ENCODE measurements at regions not wholly inside any gene's neighbourhood (a gene's known extent, or its start where the extent isn't known, plus 50 kb on each side); places are given as distances from the start of the nearest gene placed in this dataset.
A peak's percentile ranks its signal among the peaks of the same experiment; 100 is the strongest.
"Not testable (repeated sequence)": the region's sequence is repeated elsewhere in the genome, so short reads cannot be mapped to it uniquely, and the experiment has no call there.

DNA sequence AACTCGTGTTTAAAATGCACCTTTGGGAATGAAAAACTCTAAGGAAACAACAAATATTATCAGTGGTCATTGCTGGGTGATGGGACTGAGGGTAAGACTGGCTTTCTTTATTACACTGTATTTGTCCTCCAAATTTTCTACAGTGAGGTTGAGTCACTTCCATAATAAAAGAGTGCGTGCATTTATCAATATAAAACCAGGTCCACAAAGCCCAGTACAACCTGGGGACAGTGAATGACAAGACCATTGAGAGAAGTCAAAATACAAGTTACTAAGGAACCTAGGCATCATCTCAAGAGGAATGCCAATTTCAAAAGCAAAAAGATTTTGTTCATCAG, 76.4 kb downstream of the MAGED4 start:
- in situ Hi-C loops (cut with HindIII; ENCODE audit: low pct_unique_long_range_greater_than_20kb, low sequenced_read_pairs): no loop called here
- DNase-seq (ENCODE audit: low read depth): no peak

DNA sequence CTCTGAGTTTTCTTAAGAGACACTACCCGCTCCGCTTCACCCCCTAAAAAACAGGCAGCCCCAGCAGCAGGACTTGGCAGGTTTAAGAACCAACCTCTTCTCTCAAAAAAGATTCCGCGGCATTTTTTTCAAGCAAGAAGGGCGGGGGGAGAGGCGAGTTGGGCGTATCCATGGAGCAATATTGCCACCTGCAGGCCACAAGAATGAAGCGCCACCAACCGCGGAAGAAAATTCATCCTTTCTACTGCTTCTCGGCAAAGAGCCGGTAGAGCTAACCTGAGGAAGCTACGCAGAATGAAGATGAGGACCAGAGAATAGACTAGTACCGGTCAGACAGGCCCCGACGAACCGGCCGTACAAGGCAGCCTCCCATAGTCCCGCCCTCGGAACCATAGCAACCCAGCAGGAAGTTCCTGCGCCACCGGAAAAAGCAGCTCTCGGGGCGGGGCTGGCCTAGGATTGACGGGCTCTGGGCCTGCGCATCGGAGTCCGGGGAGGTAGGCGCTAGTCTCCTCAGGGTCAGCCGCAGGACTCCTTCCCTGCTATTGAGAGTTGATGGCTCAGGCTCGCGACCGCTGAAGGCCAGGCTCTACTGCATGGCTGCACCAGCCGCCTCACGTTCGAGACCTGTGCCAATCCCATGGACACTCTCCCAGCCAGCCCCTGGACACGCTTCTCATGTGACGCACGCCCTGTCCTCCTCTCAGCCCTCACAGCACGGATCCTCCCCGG, 76.9 kb downstream of the MAGED4 start:
- in situ Hi-C loops (cut with HindIII; ENCODE audit: low pct_unique_long_range_greater_than_20kb, low sequenced_read_pairs): no loop called here

DNA sequence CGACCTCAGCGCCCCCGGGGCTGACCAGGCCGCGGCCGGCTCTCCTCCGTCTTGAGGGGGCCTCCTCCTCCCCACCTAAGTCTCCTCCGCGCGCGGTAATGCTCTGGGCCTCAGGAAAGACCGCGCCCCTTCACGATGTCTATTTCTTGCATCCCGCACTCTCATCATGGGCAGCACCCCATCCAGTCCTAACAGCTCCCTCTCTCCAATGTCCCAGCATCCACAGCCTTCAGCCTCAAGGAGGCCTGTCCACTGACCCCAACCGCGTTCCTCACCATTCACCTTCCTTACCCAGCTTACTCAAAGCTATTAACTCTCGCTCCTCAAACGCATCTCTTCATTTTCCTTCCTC, 77.5 kb downstream of the MAGED4 start:
- DNase-seq (ENCODE audit: low read depth): no peak
- in situ Hi-C loops (cut with HindIII; ENCODE audit: low pct_unique_long_range_greater_than_20kb, low sequenced_read_pairs): no loop called here

More for the DNA sequence above, 76.9 kb downstream of the MAGED4 start:
- peak; percentile 78 for DNase-seq (ENCODE audit: low read depth)

DNA sequence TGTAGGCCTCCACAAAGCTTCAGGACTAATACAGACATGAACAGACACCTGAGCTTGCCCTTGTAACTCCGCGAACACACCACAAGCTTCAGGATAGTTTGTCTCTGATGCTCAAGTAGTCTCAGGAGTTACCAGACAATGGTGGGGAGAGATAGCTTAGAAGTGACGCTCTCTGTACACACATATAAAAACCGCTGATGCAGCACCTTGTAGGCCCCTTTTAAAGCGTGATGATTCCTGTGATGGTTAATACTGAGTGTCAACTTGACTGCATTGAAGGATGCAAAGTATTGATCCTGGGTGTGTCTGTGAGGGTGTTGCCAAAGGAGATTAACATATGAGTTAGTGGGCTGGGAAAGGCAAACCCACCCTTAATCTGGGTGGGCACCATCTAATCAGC, 78.7 kb downstream of the MAGED4 start:
- in situ Hi-C loops (cut with HindIII; ENCODE audit: low pct_unique_long_range_greater_than_20kb, low sequenced_read_pairs): no loop called here
- no peak for DNase-seq (ENCODE audit: low read depth)

DNA sequence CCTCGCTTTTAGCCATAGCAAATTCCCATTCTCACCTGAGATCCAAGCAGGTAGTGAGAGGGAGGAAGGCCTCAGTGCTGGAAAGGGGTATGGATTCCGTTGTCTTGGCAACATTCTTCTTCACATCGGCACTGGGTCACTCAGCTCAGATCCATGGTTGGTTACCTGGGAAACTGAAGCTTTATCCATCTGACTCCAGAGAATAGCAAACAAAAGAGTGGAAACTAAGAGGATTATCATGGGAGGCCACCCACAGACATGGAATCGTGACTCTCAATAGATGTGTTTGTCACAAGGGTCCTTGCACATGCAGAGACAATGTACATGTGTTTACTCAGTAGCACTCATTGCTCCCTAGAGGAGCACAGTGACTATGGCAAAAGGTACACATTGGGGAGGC, 81.0 kb downstream of the MAGED4 start:
- DNase-seq (ENCODE audit: low read depth): no peak
- in situ Hi-C loops (cut with HindIII; ENCODE audit: low pct_unique_long_range_greater_than_20kb, low sequenced_read_pairs): no loop called here

DNA sequence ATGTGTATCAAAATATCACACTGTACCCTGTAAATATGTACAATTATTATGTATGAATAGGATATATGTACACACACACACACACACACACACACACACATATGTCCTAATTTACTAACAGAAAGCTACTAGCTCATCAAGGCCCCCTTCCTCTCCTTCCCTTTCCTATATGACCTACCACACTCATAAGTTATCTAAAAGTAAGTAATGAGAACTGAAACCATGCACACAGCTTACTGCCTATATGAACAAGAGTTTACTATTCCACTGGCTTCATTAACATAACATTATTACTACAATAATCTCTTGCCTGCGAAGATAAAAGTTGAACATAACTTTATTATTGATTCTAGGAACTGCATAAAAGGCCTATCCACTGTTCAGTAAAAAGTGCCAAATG, 83.8 kb downstream of the MAGED4 start:
- in situ Hi-C loops (cut with HindIII; ENCODE audit: low pct_unique_long_range_greater_than_20kb, low sequenced_read_pairs); DNase-seq (ENCODE audit: low read depth): not testable (repeated sequence)

DNA sequence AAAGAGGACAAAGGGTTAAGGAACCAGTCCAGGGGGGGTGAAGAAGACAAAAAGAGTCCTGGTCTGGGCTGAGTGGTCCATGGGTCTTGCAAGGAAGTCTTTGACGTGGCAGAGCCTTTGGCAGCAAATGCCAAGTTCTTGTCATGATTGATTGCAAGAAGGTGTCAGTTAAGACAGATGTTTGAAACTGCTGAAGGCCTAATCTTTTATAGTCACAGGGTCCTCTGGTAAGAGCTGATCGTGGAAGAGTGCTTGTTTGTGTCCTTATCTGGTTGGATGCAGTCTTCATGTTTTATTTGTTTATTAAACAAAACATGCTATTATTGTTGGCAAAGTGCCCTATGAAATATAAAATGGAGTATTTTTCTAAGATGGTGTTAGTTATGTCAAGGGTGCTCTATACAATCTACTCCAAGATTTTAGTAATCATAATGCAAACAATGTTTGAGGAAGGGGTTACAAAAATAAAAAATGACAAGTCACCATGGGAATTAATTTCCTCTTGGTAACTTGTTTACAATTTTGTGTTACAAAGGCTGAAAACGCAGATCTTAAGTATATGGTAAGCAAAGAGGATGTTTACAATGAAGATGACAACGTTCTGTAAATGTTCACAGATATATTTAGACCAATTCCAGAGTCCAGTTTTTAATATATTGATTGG, 85.9 kb downstream of the MAGED4 start:
- in situ Hi-C loops (cut with HindIII; ENCODE audit: low pct_unique_long_range_greater_than_20kb, low sequenced_read_pairs): no loop called here
- no peak for DNase-seq (ENCODE audit: low read depth)

DNA sequence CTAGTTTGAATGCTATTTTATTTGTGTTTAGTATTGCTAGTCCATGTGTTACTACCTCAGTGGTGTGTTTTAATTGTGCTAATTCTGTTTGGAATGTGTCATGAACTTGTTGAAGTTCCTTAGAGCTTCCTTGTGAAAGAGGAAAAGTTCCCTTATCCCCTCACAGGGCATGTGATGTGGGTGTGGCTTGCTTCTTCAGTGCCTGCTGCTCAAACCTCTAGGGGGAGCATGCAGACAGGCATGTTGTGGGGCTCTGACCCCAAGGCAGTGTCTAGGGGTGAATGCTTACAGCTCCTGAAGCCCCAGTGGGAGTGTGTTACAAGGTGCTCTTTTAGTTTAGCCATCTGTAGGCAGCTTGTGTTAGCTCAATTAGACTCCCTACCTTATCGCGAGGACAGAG, 86.5 kb downstream of the MAGED4 start:
- peak; percentile 40 for DNase-seq (ENCODE audit: low read depth)
- in situ Hi-C loops (cut with HindIII; ENCODE audit: low pct_unique_long_range_greater_than_20kb, low sequenced_read_pairs): no loop called here

DNA sequence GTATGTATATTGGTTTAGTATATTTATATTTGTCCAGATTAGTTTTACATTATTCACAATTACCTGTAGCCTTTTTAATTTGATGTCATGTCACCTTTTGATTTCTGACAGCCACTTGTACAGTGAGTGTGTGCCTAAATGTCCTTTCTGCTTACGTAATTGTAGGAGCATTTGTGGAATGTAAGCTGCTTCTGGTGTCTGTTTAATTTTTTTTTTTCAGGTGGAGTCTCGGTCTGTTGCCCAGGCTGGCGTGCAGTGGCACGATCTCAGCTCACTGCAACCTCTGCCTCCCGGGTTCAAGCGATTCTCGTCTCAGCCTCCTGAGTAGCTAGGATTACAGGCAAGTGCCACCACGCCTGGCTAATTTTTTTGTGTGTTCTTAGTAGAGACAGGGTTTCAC, 91.2 kb upstream of the XAGE2 start:
- DNase-seq (ENCODE audit: low read depth): peak; percentile 61
- in situ Hi-C loops (cut with HindIII; ENCODE audit: low pct_unique_long_range_greater_than_20kb, low sequenced_read_pairs): no loop called here

DNA sequence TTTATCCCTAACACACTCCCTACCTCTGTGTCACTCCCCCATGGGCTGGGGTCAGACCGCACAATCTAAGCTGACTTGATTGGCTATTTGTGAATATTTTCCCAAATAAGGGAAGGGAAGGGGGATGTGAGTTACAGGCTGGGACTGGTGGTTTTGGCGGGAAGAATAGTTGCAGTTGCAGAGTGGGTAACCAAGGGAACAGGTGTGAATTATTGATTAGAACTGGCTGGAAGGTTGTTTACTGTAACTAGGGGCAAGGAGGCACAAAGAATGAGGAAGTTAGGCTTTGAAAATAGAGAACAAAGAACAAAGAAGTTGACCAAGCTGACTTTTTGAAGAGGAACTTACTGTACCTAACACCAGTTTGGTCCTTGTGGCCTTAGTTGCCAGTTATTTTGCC, 88.0 kb upstream of the XAGE2 start:
- DNase-seq (ENCODE audit: low read depth): peak; percentile 42
- in situ Hi-C loops (cut with HindIII; ENCODE audit: low pct_unique_long_range_greater_than_20kb, low sequenced_read_pairs): no loop called here

DNA sequence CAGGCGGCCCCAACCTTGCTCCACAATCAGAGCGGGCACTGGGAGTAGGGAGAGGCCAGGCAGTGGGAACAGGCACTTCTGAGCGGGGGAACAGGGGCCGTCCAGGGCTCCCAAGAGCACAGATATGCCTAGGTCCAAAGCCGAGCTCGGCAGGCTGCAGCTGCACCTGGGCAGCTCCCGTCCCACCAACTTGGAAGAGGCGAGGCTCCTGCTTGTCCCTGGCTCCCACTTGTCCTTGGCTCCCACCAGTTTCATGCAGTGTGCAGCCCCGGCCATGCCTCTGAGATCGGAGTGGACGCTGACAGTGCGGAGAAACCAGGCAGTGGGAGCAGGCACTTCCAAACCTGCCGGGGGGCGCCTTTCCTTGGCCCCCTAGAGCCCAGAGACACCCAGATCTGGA, 84.0 kb upstream of the XAGE2 start:
- in situ Hi-C loops (cut with HindIII; ENCODE audit: low pct_unique_long_range_greater_than_20kb, low sequenced_read_pairs): no loop called here
- no peak for DNase-seq (ENCODE audit: low read depth)

DNA sequence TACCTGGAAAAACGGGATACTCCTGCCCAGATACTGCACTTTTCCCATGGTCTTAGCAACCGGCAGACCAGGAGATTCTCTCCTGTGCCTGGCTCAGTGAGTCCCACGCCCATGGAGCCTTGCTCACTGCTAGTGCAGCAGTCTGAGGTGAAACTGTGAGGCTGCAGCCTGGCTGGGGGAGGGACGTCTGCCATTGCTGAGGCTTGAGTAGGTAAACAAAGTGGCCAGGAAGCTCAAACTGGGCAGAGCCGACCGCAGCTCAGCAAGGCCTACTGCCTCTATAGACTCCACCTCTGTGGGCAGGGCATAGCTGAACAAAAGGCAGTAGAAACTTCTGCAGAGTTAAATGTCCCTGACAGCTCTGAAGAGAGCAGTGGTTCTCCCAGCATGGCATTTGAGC, 69.9 kb upstream of the XAGE2 start:
- DNase-seq (ENCODE audit: low read depth); in situ Hi-C loops (cut with HindIII; ENCODE audit: low pct_unique_long_range_greater_than_20kb, low sequenced_read_pairs): not testable (repeated sequence)

DNA sequence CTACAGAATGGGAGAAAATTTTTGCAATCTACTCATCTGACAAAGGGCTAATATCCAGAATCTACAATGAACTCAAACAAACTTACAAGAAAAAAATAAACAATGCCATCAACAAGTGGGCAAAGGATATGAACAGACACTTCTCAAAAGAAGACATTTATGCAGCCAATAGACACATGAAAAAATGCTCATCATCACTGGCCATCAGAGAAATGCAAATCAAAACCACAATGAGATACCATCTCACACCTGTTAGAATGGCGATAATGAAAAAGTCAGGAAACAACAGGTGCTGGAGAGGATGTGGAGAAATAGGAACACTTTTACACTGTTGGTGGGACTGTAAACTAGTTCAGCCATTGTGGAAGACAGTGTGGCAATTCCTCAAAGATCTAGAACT, 60.3 kb upstream of the XAGE2 start:
- DNase-seq (ENCODE audit: low read depth); in situ Hi-C loops (cut with HindIII; ENCODE audit: low pct_unique_long_range_greater_than_20kb, low sequenced_read_pairs): not testable (repeated sequence)

Data from Caki2 (cell line).